G401 (cell line): ENCODE measurements at regions not wholly inside any gene's neighbourhood (a gene's known extent, or its start where the extent isn't known, plus 50 kb on each side); places are given as distances from the start of the nearest gene placed in this dataset.
"Not testable (repeated sequence)": the region's sequence is repeated elsewhere in the genome, so short reads cannot be mapped to it uniquely, and the experiment has no call there.

Experiments
- DNase-seq: peaks from one replicate; pipeline ENCODE4 v3.0.0-alpha.2; 2015; ENCODE audit warnings: low spot score
- in situ Hi-C: cut with HindIII; loops from 2 replicates; pipeline ENCODE4 v1.10.0; 2016; ENCODE audit warnings: low sequenced_read_pairs, mixed read lengths

- DNase-seq, in situ Hi-C loops: not testable (repeated sequence)
These were observed 128.1 kb downstream of the NBPF8 start for GRCh38 chr1:120542940-120543339.

- DNase-seq, in situ Hi-C loops: not testable (repeated sequence)
These were observed 129.6 kb downstream of the NBPF8 start for GRCh38 chr1:120544434-120544833.

GRCh38 chr1:120550335-120550734 is 135.5 kb downstream of the NBPF8 start:
- DNase-seq, in situ Hi-C loops: not testable (repeated sequence)

GRCh38 chr1:120552190-120552589 is 137.4 kb downstream of the NBPF8 start:
- DNase-seq, in situ Hi-C loops: not testable (repeated sequence)

- DNase-seq = peak; percentile 30
- in situ Hi-C loops = not testable (repeated sequence)
These were observed 142.9 kb downstream of the NBPF8 start for GRCh38 chr1:120557605-120558302.

GRCh38 chr1:120558303-120559060 is 143.6 kb downstream of the NBPF8 start:
- DNase-seq = peak; percentile 59
- in situ Hi-C loops = not testable (repeated sequence)

GRCh38 chr1:120561767-120562166 is 146.9 kb downstream of the NBPF8 start:
- in situ Hi-C loops, DNase-seq: not testable (repeated sequence)

- DNase-seq, in situ Hi-C loops: not testable (repeated sequence)
These were observed 150.6 kb downstream of the NBPF8 start for GRCh38 chr1:120565396-120565795.

- in situ Hi-C loops, DNase-seq: not testable (repeated sequence)
These were observed 152.8 kb downstream of the NBPF8 start for GRCh38 chr1:120567620-120568019.

GRCh38 chr1:120575201-120575600 is 148.5 kb upstream of the NBPF26 start:
- DNase-seq, in situ Hi-C loops: not testable (repeated sequence)

GRCh38 chr1:120582135-120582534 is 141.6 kb upstream of the NBPF26 start:
- DNase-seq, in situ Hi-C loops: not testable (repeated sequence)

- DNase-seq, in situ Hi-C loops: not testable (repeated sequence)
These were observed 137.7 kb upstream of the NBPF26 start for GRCh38 chr1:120586053-120586452.

GRCh38 chr1:120588811-120589210 is 134.9 kb upstream of the NBPF26 start:
- DNase-seq, in situ Hi-C loops: not testable (repeated sequence)

- in situ Hi-C loops = not testable (repeated sequence)
These were observed 132.0 kb upstream of the NBPF26 start for GRCh38 chr1:120591774-120592173.

GRCh38 chr1:120592943-120593342 is 130.8 kb upstream of the NBPF26 start:
- in situ Hi-C loops, DNase-seq: not testable (repeated sequence)

More at GRCh38 chr1:120591774-120592173, 132.0 kb upstream of the NBPF26 start:
- DNase-seq = not testable (repeated sequence)

GRCh38 chr1:120593648-120594047 is 130.1 kb upstream of the NBPF26 start:
- in situ Hi-C loops, DNase-seq: not testable (repeated sequence)

GRCh38 chr1:120598331-120598951 is 125.3 kb upstream of the NBPF26 start:
- DNase-seq, in situ Hi-C loops: not testable (repeated sequence)

- in situ Hi-C loops, DNase-seq: not testable (repeated sequence)
These were observed 124.2 kb upstream of the NBPF26 start for GRCh38 chr1:120599511-120599910.

- DNase-seq, in situ Hi-C loops: not testable (repeated sequence)
These were observed 123.2 kb upstream of the NBPF26 start for GRCh38 chr1:120600442-120601041.
